Upper lobe of left lung (tissue), 4 donors: ENCODE measurements at regions not wholly inside any gene's neighbourhood (a gene's known extent, or its start where the extent isn't known, plus 50 kb on each side); places are given as distances from the start of the nearest gene placed in this dataset.

ENCODE experiments used
- CTCF ChIP-seq, 6 experiments: fragments of 450-650 bp in 4 of 6; fragments of 200-600 bp in 2 of 6; sonication (generic) in 2 of 6; IDR thresholded peaks; one replicate each; pipeline ENCODE4 v1.5.1; 2016 to 2019; ENCODE audit warnings: antibody characterized with exemption in 6 of 6
- EP300 ChIP-seq, 4 donors: sonication (generic); formaldehyde crosslinking; IDR thresholded peaks; one replicate each; pipeline ENCODE4 v1.5.1; 2017; ENCODE audit warnings: antibody characterized with exemption in 4 of 4, control low read depth in 2 of 4
- POLR2A ChIP-seq, 4 donors: fragments of 450-650 bp; IDR thresholded peaks; one replicate each; pipeline ENCODE4 v1.5.1; 2016 to 2017; ENCODE audit warnings: antibody characterized with exemption in 4 of 4, mild to moderate bottlenecking in 2 of 4
- POLR2AphosphoS5 ChIP-seq, 2 donors: sonication (generic); formaldehyde crosslinking; IDR thresholded peaks; one replicate each; pipeline ENCODE4 v1.5.1; 2017; ENCODE audit warnings: antibody characterized with exemption in 2 of 2

- TF ChIP-seq POLR2A (IDR thresholded peaks at IDR 0.05) = no peak
- no peak for TF ChIP-seq CTCF (IDR thresholded peaks at IDR 0.05)
- no peak for TF ChIP-seq EP300 (IDR thresholded peaks at IDR 0.05)
- TF ChIP-seq POLR2AphosphoS5 (IDR thresholded peaks at IDR 0.05) = no peak
Measured at GRCh38 chr7:432933-433332, 86.7 kb downstream of the PDGFA start.
